MCF 10A (cell line): ENCODE measurements at regions not wholly inside any gene's neighbourhood (a gene's known extent, or its start where the extent isn't known, plus 50 kb on each side); places are given as distances from the start of the nearest gene placed in this dataset.

Experiments used
- BruUV-seq: library from RNA; stranded (reverse); fragments of 400-500 nt; replicated peaks from 2 replicates; lab custom pipeline; 2021; lab: Mats Ljungman, UMichigan
- CTCF ChIA-PET: fragments of 300-600 bp; sonication (Branson Sonifier 250); formaldehyde crosslinking; extraction: SDS; loops from one replicate; lab custom pipeline; 2021; ENCODE audit warnings: antibody characterized with exemption, inconsistent platforms; lab: Yijun Ruan, JAX
- POLR2A ChIA-PET: fragments of 300-600, 350-650 bp; sonication (Branson Sonifier 250); formaldehyde crosslinking; extraction: SDS; loops from one replicate; lab custom pipeline; 2020; ENCODE audit warnings: antibody characterized with exemption, inconsistent platforms; lab: Yijun Ruan, JAX
- DNase-seq: peaks from one replicate; pipeline ENCODE4 v3.0.0-alpha.2; 2018; ENCODE audit not compliant: unreplicated experiment
- H3K27ac Mint-ChIP-seq: one replicate; pipeline ENCODE4 v1.8.0; 2022; ENCODE audit warnings: mild to moderate bottlenecking, low read depth, mixed read lengths; ENCODE audit not compliant: unreplicated experiment
- H3K27me3 Mint-ChIP-seq: one replicate; pipeline ENCODE4 v1.8.0; 2022; ENCODE audit warnings: mixed read lengths; ENCODE audit not compliant: insufficient read depth, unreplicated experiment
- H3K36me3 Mint-ChIP-seq: one replicate; pipeline ENCODE4 v1.8.0; 2022; ENCODE audit warnings: mild to moderate bottlenecking, moderate library complexity, mixed read lengths; ENCODE audit not compliant: insufficient read depth, unreplicated experiment
- H3K4me1 Mint-ChIP-seq: one replicate; pipeline ENCODE4 v1.8.0; 2022; ENCODE audit warnings: mixed read lengths; ENCODE audit not compliant: insufficient read depth, unreplicated experiment
- H3K4me3 Mint-ChIP-seq: one replicate; pipeline ENCODE4 v1.8.0; 2022; ENCODE audit warnings: mild to moderate bottlenecking, moderate library complexity, mixed read lengths; ENCODE audit not compliant: unreplicated experiment
- H3K9me3 Mint-ChIP-seq: one replicate; pipeline ENCODE4 v1.8.0; 2022; ENCODE audit warnings: mixed read lengths; ENCODE audit not compliant: unreplicated experiment
- intact Hi-C: fragments of 100-400 bp; cut with micrococcal nuclease; formaldehyde crosslinking; loops from 2 replicates; pipeline ENCODE4 v1.14.1; 2022
- TF ChIP-seq, protein P1 (sequence below): fragments of 200-600 bp; IDR thresholded peaks from one replicate; pipeline ENCODE4 v1.8.0; 2022; ENCODE audit warnings: antibody characterized with exemption, mild to moderate bottlenecking; ENCODE audit not compliant: unreplicated experiment

DNA sequence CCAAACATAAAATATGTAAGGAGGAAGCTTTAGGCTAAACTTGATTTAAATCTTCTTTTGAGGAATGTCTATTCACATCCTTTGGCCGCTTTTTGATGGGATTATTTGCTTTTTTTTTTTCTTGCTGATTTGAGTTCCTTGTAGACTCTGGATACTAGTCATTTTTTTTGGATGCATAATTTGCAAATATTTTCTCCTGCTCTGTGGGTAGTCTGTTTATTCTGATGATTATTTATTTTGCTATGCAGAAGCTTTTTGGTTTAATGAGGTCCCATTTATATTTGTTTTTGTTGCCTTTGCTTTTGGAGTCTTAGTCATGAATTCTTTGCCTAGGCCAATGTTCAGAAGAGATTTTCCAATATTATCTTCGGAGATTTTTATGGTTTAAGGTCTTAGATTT is 144.9 kb downstream of the MAGEC2 start:
- Mint-ChIP-seq H3K4me1 (no peaks in the 10 kb centered on the region), H3K27me3 (no peaks in the 10 kb centered on the region), H3K9me3 (no peaks in the 10 kb centered on the region), H3K27ac (no peak overlapping the region), H3K36me3 (no peaks in the 10 kb centered on the region), H3K4me3 (no peak overlapping the region)
- CTCF ChIA-PET = no interaction called here
- no peak for DNase-seq
- intact Hi-C loops = no loop called here
- POLR2A ChIA-PET = no interaction called here
- TF ChIP-seq, protein P1, sequence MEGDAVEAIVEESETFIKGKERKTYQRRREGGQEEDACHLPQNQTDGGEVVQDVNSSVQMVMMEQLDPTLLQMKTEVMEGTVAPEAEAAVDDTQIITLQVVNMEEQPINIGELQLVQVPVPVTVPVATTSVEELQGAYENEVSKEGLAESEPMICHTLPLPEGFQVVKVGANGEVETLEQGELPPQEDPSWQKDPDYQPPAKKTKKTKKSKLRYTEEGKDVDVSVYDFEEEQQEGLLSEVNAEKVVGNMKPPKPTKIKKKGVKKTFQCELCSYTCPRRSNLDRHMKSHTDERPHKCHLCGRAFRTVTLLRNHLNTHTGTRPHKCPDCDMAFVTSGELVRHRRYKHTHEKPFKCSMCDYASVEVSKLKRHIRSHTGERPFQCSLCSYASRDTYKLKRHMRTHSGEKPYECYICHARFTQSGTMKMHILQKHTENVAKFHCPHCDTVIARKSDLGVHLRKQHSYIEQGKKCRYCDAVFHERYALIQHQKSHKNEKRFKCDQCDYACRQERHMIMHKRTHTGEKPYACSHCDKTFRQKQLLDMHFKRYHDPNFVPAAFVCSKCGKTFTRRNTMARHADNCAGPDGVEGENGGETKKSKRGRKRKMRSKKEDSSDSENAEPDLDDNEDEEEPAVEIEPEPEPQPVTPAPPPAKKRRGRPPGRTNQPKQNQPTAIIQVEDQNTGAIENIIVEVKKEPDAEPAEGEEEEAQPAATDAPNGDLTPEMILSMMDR = no peak
- BruUV-seq = no TSS peak

DNA sequence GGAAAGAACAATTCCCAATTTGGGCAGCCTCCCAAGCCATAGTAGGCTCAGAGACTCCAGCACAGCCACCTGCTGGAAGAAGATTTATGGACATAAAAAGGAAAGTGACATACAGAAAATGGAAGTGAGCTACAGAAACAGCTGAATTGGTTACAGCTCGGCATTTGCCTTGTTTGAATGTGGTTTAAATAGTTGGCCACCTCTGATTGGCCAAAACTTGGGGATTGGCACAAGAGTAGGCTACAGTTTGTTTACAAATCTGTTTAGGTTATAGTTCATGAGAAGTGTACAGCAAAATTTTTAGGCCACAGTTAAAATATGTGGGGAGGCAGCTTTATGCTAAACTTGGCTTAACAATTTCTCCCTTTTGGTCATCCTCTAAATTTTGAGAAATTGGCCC is 150.4 kb downstream of the MAGEC1 start:
- Mint-ChIP-seq H3K27me3 (no peaks in the 10 kb centered on the region), H3K4me1 (no peaks in the 10 kb centered on the region), H3K4me3 (no peak overlapping the region), H3K9me3 (no peaks in the 10 kb centered on the region), H3K27ac (no peak overlapping the region), H3K36me3 (no peaks in the 10 kb centered on the region)
- ChIA-PET CTCF (interaction anchor here (0.6 kb wide), 2 partner anchors 320 to 1185 kb away, joined by 4 to 5 read pairs; no protein-coding TSS in a partner anchor), POLR2A (no interaction called here)
- intact Hi-C loops = no loop called here
- no peak for DNase-seq
- TF ChIP-seq, protein P1 = no peak
- no TSS peak for BruUV-seq

DNA sequence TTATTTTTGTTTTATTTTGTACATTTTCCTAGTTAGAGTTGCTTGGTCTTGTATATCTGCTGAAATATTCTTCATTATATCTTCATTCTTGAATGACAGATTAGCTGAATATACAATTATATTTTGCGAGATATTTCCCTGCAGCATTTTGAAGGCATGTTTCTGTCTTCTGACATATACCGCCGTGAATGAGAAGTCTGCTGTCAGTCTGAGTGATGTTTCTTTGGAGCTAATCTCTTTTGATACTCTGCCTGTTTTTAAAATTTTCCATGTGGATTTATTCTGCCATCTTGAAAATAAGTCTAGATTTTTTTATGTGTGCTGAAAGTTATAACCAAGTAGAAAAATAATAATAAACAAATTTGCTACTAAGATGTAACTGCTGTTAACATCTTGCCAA is 148.5 kb downstream of the MAGEC1 start:
- Mint-ChIP-seq H3K36me3 (no peaks in the 10 kb centered on the region), H3K27me3 (no peaks in the 10 kb centered on the region), H3K27ac (no peak overlapping the region), H3K9me3 (no peaks in the 10 kb centered on the region), H3K4me1 (no peaks in the 10 kb centered on the region), H3K4me3 (no peak overlapping the region)
- intact Hi-C loops = no loop called here
- POLR2A ChIA-PET = no interaction called here
- BruUV-seq = no TSS peak
- TF ChIP-seq, protein P1 = no peak
- CTCF ChIA-PET = interaction anchor here (0.5 kb wide), 1 partner anchor 1904 kb away, joined by 3 read pairs; no protein-coding TSS in a partner anchor
- no peak for DNase-seq

DNA sequence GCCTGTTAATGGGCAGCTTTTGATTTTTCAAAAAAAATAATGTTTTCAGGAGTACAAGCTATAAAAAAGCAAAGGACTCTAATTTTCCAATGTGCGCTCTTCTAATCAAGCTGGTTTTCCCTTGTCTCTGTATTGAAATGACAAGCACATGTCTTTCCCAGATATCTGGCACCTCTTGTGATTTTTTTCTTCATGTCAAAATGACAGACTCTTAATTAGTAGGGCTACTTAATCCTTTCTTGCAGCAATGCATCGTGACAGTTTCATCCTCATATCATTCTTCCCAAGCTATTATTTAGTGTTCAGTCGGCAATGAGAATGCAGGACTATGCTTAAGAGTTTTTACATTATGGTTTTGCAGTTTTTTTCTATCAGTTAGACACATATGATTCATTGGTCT is 139.5 kb downstream of the MAGEC1 start:
- DNase-seq = no peak
- no TSS peak for BruUV-seq
- TF ChIP-seq, protein P1 = no peak
- Mint-ChIP-seq H3K9me3 (peaks cover 8% of the 10 kb centered on the region), H3K27ac (no peak overlapping the region), H3K4me3 (no peak overlapping the region), H3K36me3 (no peaks in the 10 kb centered on the region), H3K4me1 (no peaks in the 10 kb centered on the region), H3K27me3 (no peaks in the 10 kb centered on the region)
- ChIA-PET POLR2A (no interaction called here), CTCF (no interaction called here)
- intact Hi-C loops = no loop called here
